ENCODE measurements at regions not wholly inside any gene's neighbourhood (a gene's known extent, or its start where the extent isn't known, plus 50 kb on each side); places are given as distances from the start of the nearest gene placed in this dataset.

DNA sequence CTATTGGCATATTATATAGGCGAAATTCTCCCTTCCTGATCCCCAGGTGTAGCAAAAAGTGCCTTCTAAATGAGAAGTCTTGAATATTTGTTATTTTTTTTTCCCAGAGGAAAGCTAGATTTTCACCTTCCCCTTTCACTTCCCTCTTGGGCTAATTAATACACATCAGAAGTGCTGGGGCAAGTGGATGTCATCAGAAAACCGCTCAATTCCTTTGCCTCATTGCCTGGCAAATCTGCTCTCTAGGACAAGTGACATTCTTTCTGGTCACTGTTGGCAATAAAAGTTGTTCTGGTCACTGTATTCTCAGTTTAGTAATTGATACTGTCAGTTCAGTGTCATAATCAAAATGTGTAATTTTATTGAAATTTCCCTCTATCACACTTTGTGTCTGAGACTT lies 174.5 kb downstream of the ETNK1 start:
- dilution Hi-C loops (cut with MboI; ENCODE audit: extremely low pct_ligation_motif_present, low sequenced_read_pairs): no loop called here

DNA sequence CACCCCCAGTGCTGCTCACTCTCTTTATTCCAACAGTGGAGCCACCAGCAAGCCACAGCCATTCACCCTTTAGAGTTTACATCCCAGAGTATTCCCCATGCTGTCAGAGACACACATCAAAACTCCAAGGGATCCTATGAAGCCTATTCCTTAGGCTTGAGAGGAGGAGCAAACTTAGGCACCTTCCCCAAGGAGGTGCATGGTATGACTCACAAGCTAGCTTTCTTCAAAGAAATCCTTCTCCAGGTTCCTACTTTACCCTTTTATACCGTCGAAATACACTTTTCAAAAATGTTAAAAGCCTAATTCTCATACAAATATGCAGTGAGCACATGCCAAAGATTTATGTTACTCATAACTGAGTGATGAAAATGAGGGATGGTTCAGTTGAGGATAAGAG lies 175.4 kb downstream of the ETNK1 start:
- dilution Hi-C loops (cut with MboI; ENCODE audit: extremely low pct_ligation_motif_present, low sequenced_read_pairs): no loop called here
- DNase-seq (ENCODE audit: low read depth, low spot score): no peak
- Histone ChIP-seq H3K4me3 (ENCODE audit: control insufficient read depth in 2 of 3, extremely low read depth in 1 of 3, insufficient read depth in 2 of 3, low read depth in 1 of 3, low read length in 3 of 3) (no peak overlapping the region), H2AFZ (ENCODE audit: control insufficient read depth, low read length) (no peak overlapping the region), H3K27ac (ENCODE audit: control insufficient read depth, insufficient read depth, low read length) (no peak overlapping the region), H3K9me1 (ENCODE audit: control insufficient read depth, extremely low read depth, insufficient read depth, low read length) (no peaks in the 10 kb centered on the region), H3K36me3 (ENCODE audit: control insufficient read depth in 2 of 2, extremely low read depth in 1 of 2, insufficient read depth in 2 of 2, low read length in 2 of 2) (no peaks in the 10 kb centered on the region), H3K4me1 (ENCODE audit: control insufficient read depth, extremely low read depth, insufficient read depth, low read length) (no peaks in the 10 kb centered on the region), H3K27me3 (ENCODE audit: control insufficient read depth, extremely low read depth, insufficient read depth, low read length) (no peaks in the 10 kb centered on the region), H3K4me2 (ENCODE audit: control insufficient read depth, extremely low read depth, insufficient read depth, low read depth, low read length) (no peak overlapping the region), H3K79me2 (ENCODE audit: control insufficient read depth, insufficient read depth, low read length) (no peaks in the 10 kb centered on the region), H3K9me3 (ENCODE audit: control insufficient read depth, low read depth, low read length) (no peaks in the 10 kb centered on the region), H3K9ac (ENCODE audit: control insufficient read depth, extremely low read depth, insufficient read depth, low read length) (no peak overlapping the region), H4K20me1 (ENCODE audit: control insufficient read depth, extremely low read depth, insufficient read depth, low read length) (no peaks in the 10 kb centered on the region)
- FAIRE-seq: no peak
- TF ChIP-seq, protein P1, sequence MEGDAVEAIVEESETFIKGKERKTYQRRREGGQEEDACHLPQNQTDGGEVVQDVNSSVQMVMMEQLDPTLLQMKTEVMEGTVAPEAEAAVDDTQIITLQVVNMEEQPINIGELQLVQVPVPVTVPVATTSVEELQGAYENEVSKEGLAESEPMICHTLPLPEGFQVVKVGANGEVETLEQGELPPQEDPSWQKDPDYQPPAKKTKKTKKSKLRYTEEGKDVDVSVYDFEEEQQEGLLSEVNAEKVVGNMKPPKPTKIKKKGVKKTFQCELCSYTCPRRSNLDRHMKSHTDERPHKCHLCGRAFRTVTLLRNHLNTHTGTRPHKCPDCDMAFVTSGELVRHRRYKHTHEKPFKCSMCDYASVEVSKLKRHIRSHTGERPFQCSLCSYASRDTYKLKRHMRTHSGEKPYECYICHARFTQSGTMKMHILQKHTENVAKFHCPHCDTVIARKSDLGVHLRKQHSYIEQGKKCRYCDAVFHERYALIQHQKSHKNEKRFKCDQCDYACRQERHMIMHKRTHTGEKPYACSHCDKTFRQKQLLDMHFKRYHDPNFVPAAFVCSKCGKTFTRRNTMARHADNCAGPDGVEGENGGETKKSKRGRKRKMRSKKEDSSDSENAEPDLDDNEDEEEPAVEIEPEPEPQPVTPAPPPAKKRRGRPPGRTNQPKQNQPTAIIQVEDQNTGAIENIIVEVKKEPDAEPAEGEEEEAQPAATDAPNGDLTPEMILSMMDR (optimal IDR thresholded peaks at IDR 0.05 in 1 of 3, IDR thresholded peaks at IDR 0.05 in 1 of 3, conservative IDR thresholded peaks at IDR 0.05 in 1 of 3; ENCODE audit: extremely low read depth in 1 of 3, insufficient read depth in 2 of 3, low read length in 3 of 3): no peak
- TF ChIP-seq EZH2 (IDR thresholded peaks at IDR 0.05; ENCODE audit: low read length): no peak

More for the DNA sequence above, 174.5 kb downstream of the ETNK1 start:
- H3K4me2 ChIP-seq (ENCODE audit: control insufficient read depth, extremely low read depth, insufficient read depth, low read depth, low read length): no peak overlapping the region
- H3K36me3 ChIP-seq (ENCODE audit: control insufficient read depth in 2 of 2, extremely low read depth in 1 of 2, insufficient read depth in 2 of 2, low read length in 2 of 2): no peaks in the 10 kb centered on the region
- no peaks in the 10 kb centered on the region for H3K4me1 ChIP-seq (ENCODE audit: control insufficient read depth, extremely low read depth, insufficient read depth, low read length)
- FAIRE-seq (no peak), DNase-seq (ENCODE audit: low read depth, low spot score) (no peak)
- H3K9ac ChIP-seq (ENCODE audit: control insufficient read depth, extremely low read depth, insufficient read depth, low read length): no peak overlapping the region
- H3K79me2 ChIP-seq (ENCODE audit: control insufficient read depth, insufficient read depth, low read length): no peaks in the 10 kb centered on the region
- H3K27ac ChIP-seq (ENCODE audit: control insufficient read depth, insufficient read depth, low read length): no peak overlapping the region
- no peaks in the 10 kb centered on the region for H4K20me1 ChIP-seq (ENCODE audit: control insufficient read depth, extremely low read depth, insufficient read depth, low read length)
- no peaks in the 10 kb centered on the region for H3K9me1 ChIP-seq (ENCODE audit: control insufficient read depth, extremely low read depth, insufficient read depth, low read length)
- H3K9me3 ChIP-seq (ENCODE audit: control insufficient read depth, low read depth, low read length): no peaks in the 10 kb centered on the region
- H2AFZ ChIP-seq (ENCODE audit: control insufficient read depth, low read length): no peak overlapping the region
- H3K27me3 ChIP-seq (ENCODE audit: control insufficient read depth, extremely low read depth, insufficient read depth, low read length): no peaks in the 10 kb centered on the region
- TF ChIP-seq, protein P1 (optimal IDR thresholded peaks at IDR 0.05 in 1 of 3, IDR thresholded peaks at IDR 0.05 in 1 of 3, conservative IDR thresholded peaks at IDR 0.05 in 1 of 3; ENCODE audit: extremely low read depth in 1 of 3, insufficient read depth in 2 of 3, low read length in 3 of 3): no peak
- no peak for TF ChIP-seq EZH2 (IDR thresholded peaks at IDR 0.05; ENCODE audit: low read length)
- H3K4me3 ChIP-seq (ENCODE audit: control insufficient read depth in 2 of 3, extremely low read depth in 1 of 3, insufficient read depth in 2 of 3, low read depth in 1 of 3, low read length in 3 of 3): no peak overlapping the region

Data from keratinocyte (primary cell).